ENCODE measurements at regions not wholly inside any gene's neighbourhood (a gene's known extent, or its start where the extent isn't known, plus 50 kb on each side); places are given as distances from the start of the nearest gene placed in this dataset.
"Not testable (repeated sequence)": the region's sequence is repeated elsewhere in the genome, so short reads cannot be mapped to it uniquely, and the experiment has no call there.

DNA sequence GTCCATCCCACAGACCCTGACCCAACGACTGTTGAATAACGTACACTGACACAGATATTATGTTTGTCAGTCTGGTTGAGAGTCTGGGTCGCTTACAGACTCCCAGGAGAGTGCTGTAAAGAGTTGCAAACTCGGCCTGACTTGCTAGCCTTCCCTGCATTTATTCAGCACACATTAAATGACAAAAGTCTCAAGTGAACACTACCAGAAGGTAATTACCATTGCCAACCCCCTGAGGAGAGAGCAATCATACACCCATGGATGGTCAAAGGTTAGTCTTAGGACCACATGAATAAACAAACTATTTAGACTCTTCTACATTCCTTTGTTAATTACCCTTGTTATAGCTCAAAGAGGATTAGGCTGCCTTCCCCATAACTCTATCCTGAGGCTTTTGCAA, 1048.6 kb downstream of the PCDH17 start:
- TF ChIP-seq, protein P1, sequence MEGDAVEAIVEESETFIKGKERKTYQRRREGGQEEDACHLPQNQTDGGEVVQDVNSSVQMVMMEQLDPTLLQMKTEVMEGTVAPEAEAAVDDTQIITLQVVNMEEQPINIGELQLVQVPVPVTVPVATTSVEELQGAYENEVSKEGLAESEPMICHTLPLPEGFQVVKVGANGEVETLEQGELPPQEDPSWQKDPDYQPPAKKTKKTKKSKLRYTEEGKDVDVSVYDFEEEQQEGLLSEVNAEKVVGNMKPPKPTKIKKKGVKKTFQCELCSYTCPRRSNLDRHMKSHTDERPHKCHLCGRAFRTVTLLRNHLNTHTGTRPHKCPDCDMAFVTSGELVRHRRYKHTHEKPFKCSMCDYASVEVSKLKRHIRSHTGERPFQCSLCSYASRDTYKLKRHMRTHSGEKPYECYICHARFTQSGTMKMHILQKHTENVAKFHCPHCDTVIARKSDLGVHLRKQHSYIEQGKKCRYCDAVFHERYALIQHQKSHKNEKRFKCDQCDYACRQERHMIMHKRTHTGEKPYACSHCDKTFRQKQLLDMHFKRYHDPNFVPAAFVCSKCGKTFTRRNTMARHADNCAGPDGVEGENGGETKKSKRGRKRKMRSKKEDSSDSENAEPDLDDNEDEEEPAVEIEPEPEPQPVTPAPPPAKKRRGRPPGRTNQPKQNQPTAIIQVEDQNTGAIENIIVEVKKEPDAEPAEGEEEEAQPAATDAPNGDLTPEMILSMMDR (conservative IDR thresholded peaks at IDR 0.05; ENCODE audit: low read depth, low read length), result no peak
- no peak overlapping the region for H3K4me3 ChIP-seq (ENCODE audit: low read length)
- DNase-seq (ENCODE audit: low read depth), result no peak

DNA sequence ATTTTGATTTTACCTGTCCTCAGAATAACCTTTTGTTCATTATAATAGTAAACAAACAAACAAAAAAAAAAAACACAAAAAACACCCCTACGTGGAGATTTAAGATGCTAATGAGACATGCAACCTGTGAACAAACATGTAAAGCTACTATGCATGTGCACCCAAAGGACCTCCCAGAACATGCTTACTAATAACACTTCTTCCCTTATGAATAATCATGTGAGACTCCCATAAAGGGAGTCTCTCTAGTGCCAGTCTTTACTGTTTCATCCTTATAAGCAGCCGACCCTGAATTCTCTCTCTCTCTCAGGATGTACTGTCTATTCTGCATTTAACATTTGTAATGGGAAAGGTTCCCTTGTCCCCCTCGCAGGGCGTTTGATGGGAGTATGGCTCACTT, 1051.1 kb downstream of the PCDH17 start:
- TF ChIP-seq, protein P1 (conservative IDR thresholded peaks at IDR 0.05; ENCODE audit: low read depth, low read length), result no peak
- no peak overlapping the region for H3K4me3 ChIP-seq (ENCODE audit: low read length)
- DNase-seq (ENCODE audit: low read depth), result no peak

DNA sequence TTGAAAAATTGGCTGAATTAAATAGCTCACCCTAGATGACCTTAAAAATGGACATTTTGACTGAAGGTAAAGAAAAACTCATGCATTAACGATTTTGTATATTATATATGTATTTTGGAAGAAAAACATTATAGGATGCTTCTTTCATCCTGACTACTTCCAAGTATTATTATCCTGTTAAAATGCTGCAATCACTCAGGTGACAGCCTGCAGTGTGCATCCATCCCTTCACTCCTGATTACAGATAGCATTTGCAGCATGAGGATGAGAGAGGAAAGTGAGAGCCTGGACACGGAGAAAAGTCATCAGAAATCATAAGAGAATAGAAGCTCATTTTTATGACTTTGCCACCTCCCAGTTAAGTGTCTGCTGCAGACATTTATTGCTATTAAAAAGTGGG, 1055.6 kb downstream of the PCDH17 start:
- TF ChIP-seq, protein P1 (conservative IDR thresholded peaks at IDR 0.05; ENCODE audit: low read depth, low read length), result no peak
- no peak overlapping the region for H3K4me3 ChIP-seq (ENCODE audit: low read length)
- DNase-seq (ENCODE audit: low read depth), result no peak

DNA sequence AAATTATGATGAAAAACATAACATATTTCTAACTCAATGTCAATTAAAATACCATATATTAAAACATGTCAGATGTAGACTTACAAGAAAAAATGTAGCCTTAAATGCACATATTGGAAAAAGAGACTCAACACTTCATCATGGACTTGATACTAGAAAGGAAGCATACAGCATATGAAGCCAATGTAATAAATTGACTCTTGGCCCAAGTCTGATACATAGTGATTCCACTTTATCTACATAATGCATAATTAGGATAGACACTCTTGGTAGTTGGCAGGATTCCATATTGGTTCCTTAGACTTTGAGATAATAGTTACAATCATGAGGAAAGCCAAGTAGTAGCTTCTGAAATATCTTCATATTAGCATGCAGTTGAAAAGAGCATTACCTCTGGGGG, 1067.0 kb downstream of the PCDH17 start:
- no peak overlapping the region for H3K4me3 ChIP-seq (ENCODE audit: low read length)
- no peak for DNase-seq (ENCODE audit: low read depth)
- TF ChIP-seq, protein P1 (conservative IDR thresholded peaks at IDR 0.05; ENCODE audit: low read depth, low read length), result no peak

DNA sequence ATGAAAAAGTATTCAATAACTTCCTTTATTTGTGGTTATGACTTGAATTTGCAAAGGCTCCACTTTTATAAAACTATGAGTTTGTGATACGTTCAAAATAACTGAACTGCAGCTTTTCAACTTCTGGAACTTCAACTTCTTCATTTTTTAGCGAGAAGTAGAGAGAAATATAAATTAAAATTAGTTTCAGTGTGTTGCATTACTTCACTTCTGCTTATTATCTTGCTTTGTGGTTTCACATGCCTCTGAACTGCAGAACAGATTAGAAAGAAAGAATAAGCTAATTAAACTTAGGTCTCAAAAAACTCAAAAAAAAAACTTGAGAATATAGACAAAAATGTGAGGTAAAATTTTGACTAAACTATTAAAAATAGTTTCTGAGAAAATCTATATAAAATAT, 1073.4 kb downstream of the PCDH17 start:
- H3K4me3 ChIP-seq (ENCODE audit: low read length), result no peak overlapping the region
- no peak for DNase-seq (ENCODE audit: low read depth)
- TF ChIP-seq, protein P1 (conservative IDR thresholded peaks at IDR 0.05; ENCODE audit: low read depth, low read length), result no peak

DNA sequence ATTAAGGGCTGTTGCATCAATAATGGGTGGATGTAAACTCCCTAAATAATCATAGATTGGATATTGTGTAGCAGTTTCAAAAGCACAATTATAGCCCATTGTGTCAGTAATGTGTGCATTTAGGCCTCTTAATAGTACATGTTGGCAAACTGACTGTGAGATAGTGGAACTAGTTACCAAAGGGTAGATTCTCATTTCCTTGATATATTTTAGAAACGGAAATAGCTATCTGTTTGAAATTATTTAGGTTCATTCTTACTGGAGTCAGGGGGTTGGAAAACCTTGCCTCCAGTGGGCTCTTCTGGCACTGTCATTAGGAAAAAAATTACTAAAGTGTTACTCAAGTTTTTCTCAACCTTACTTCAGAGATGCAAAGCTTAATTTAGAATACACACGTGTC, 1074.9 kb downstream of the PCDH17 start:
- TF ChIP-seq, protein P1 (conservative IDR thresholded peaks at IDR 0.05; ENCODE audit: low read depth, low read length), result no peak
- no peak for DNase-seq (ENCODE audit: low read depth)
- H3K4me3 ChIP-seq (ENCODE audit: low read length), result no peak overlapping the region

DNA sequence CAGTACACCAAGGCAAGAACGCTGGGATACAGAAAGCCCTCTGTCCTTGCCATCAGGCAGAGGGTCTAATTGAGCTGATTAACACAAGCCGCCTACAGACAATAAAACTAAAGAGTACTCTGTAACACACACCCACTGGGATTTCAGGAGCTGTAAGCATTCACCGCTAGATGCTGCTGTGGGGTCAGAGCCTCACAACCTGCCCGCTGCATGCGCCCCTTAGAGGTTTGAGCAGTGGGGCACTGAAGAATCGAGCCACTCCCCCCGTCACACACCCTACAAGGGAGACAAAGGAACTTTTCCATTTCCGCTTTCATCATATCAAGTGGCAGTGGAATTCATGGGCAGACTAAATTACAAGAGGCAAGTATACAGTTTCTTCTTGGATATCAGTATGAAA, 1080.6 kb downstream of the PCDH17 start:
- no peak overlapping the region for H3K4me3 ChIP-seq (ENCODE audit: low read length)
- no peak for DNase-seq (ENCODE audit: low read depth)
- TF ChIP-seq, protein P1 (conservative IDR thresholded peaks at IDR 0.05; ENCODE audit: low read depth, low read length), result peak; percentile 40

DNA sequence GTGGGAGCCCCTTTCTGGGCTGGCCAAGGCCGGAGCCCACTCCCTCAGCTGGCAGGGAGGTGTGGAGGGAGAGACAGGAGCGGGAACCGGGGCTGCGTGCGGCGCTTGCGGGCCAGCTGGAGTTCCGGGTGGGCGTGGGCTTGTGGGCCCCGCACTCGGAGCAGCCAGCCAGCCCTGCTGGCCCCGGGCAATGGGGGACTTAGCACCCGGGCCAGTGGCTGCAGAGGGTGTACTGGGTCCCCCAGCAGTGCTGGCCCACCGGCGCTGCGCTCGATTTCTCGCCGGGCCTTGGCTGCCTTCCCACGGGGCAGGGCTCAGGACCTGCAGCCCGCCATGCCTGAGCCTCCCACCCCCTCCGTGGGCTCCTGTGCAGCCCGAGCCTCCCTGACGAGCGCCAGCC, 1082.5 kb downstream of the PCDH17 start:
- not testable (repeated sequence) for H3K4me3 ChIP-seq (ENCODE audit: low read length); DNase-seq (ENCODE audit: low read depth)
